G401 (cell line): ENCODE measurements at regions not wholly inside any gene's neighbourhood (a gene's known extent, or its start where the extent isn't known, plus 50 kb on each side); places are given as distances from the start of the nearest gene placed in this dataset.

ENCODE experiments used
- DNase-seq: peaks from one replicate; pipeline ENCODE4 v3.0.0-alpha.2; 2015; ENCODE audit warnings: low spot score
- in situ Hi-C: cut with HindIII; loops from 2 replicates; pipeline ENCODE4 v1.10.0; 2016; ENCODE audit warnings: low sequenced_read_pairs, mixed read lengths

DNA sequence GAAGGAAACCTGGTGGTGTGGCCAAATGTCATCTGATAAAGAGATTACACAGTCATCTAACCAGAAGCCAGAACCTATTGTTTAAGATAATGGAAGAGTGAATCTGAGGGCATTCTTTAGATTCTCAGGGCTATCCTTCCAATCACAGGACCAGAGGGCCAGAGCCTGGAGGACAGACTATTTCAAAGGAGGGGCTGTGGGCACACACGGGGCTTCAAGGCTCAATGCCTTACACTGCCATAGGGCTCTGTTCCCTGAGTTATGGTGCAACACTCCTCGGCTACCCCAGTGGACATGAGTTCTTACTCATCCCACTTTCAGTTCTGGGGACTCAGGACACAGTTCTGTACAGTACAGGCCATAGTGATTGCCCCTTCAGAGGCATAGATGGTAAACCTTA is 343.9 kb upstream of the ALCAM start:
- in situ Hi-C loops, result no loop called here
- no peak for DNase-seq

DNA sequence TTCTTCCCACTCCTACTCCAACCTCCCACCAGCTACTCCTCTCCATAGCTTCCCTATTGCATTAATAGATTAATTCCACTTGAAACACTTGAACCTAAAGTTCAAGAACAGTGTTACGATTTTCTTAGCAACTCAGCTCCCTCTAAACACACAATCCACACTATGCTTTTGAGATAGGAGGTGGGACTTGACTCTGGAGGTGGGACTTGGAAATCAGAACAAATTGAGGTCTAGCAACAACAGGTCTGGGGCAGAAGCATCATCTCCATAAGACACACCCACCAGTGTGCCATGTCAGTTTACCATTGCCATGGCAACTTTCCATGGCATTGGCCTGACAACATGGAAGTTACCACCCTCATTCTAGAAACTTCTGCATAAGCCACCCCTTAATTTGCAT is 336.5 kb upstream of the ALCAM start:
- in situ Hi-C loops, result no loop called here
- no peak for DNase-seq

DNA sequence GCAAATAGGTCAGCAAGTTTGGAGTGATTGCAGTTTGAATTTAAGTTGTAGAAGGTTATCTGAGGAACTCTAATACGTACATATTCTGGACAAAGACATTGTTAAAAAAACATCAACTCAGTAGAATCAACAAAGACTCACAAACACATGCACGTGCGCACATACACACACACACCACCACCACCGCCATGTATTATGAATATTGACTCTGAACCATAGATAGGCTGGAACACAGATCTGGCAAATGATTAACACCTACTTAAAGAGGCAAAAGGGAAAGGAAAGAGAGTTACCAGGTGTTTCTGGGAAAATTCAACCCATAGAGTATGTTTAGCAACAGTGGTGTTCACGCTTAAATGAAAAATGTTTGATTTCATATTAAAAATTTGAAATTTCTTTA is 334.2 kb upstream of the ALCAM start:
- in situ Hi-C loops, result no loop called here
- DNase-seq, result no peak

DNA sequence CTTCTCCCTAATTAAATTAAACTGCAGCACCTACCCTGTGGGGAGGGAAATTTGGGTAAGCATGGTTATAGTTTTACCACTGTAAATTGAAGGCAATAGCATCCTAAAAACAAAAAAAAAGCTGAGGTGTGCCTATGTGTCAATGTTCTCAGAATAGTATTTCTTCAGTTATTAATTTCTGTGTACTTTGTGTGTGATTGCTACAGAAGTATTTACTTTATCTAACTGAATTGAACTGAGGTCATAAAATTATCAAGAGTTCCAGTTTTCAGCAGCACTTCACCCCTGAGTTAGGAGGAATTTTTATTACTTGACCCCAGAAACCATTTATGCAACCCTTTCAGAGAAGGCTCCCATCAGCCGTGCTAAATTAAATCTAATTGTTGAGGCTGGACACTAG is 333.6 kb upstream of the ALCAM start:
- in situ Hi-C loops, result no loop called here
- no peak for DNase-seq

DNA sequence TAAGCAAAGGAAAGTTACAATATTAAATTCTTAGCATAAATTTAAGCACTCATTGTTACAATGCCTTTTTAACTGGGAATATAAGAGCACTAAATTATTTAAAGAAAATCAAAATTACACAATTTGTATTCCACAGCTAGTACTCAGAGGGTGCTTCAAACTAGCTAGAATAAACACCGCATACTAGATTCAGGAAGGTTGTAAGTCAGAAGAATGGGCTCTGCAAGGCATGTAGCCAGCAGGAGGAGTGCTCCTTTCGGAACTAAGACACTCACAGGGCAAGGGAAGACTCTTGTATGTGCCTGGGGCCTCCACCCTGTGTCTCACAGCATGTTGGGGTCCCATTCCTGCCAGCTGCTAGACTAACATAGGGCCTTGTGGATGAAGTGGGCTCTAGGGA is 327.7 kb upstream of the ALCAM start:
- no peak for DNase-seq
- in situ Hi-C loops, result no loop called here

DNA sequence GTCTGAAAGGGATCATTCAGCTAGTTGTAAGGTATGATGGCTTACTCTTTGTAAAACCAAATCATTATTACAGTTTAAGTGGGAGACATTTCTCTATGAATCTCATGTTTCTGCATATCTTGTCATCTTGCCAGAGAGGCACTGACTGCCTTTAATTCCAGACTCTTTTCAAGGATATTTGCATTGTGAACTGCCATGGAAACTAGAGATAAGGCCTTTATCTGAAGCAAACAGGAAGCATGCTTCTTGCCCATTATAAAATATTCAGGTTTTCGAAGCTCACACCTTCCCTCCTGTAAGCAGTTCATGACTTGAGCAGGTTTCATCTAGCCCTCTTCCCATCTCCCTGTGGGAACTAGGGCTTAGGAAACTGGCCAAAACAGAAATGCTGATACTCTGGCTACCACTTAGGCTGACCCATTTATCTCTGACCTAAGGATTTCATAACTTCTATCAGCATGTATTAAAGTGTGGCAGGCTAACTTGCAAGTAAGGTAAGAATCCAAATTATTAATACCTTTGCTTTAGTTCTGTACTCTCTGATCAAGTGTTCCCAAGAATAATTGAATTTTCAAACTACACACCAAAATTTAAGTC is 326.6 kb upstream of the ALCAM start:
- in situ Hi-C loops, result no loop called here
- no peak for DNase-seq

DNA sequence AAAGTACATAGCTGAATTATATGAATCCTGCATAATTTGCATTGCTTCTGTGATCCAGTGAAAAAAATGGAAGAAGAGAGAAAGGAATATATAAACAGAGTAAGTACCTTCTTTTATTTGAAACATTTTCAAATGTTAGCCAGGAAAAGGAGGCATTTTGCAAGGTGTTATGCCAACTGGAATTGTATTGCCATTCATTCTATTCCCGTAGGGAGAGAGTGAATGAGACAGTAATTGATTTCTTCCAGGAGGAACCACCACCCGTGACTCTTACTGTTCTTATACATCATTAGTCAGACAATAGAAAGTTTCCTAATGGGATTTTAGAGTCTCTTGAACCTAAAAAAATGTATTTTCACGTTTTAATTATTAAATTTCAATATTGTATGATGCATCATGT is 324.1 kb upstream of the ALCAM start:
- no peak for DNase-seq
- in situ Hi-C loops, result no loop called here

DNA sequence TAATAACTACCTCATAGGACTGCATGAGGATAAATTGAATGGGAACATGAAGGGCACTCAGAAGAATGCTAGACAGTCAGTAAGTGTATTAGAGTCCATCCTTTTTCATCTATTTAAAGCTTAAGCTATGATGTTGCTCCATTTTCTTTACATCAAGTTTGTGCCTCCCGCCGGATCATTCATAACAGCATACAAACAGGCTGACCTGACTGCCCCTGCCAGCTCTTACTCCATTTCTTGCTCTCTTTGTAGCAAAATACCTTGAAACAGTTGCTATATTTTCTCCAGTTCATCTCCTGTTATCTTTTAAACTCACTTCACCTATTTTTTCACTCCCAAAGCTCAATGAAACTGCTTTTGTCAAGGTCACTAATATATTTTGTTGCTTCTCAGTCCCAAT is 315.6 kb upstream of the ALCAM start:
- no peak for DNase-seq
- in situ Hi-C loops, result no loop called here

DNA sequence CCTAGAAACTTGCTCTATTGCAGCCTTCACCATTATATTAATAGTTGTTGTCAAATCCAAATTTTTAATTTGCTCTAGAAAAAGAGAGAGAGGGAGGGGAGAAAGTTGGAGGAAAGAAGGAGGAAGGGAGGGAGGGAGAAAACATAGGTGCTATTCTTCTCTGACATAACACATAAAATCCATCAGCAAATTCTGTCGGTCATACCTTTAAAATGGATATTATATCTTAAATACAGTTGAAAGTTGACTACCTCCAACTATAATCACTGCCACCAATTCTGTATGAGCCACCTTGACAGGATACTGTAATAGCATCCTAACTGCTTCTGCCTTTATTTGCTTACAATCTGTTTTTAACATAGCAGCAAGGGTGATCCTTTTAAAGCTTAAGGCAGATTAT is 314.7 kb upstream of the ALCAM start:
- in situ Hi-C loops, result no loop called here
- DNase-seq, result no peak

DNA sequence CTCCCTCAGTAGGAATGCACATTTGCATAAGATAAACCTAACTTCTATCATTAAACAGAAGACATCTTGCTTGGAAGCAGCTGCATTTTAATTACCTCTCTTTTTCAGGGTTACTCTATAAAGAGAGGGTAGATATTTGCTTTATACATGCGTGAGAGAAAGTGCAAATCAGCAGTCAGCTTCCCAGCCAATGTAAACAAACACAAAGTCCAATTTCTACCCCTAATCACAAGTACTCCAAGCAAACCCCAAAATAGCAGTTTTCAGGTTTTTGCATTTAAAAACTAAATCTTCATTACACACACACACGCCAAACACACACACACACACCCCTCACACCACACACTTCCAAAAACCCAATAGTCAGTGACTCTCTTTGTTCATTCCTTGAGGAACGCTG is 303.9 kb upstream of the ALCAM start:
- in situ Hi-C loops, result no loop called here
- no peak for DNase-seq

DNA sequence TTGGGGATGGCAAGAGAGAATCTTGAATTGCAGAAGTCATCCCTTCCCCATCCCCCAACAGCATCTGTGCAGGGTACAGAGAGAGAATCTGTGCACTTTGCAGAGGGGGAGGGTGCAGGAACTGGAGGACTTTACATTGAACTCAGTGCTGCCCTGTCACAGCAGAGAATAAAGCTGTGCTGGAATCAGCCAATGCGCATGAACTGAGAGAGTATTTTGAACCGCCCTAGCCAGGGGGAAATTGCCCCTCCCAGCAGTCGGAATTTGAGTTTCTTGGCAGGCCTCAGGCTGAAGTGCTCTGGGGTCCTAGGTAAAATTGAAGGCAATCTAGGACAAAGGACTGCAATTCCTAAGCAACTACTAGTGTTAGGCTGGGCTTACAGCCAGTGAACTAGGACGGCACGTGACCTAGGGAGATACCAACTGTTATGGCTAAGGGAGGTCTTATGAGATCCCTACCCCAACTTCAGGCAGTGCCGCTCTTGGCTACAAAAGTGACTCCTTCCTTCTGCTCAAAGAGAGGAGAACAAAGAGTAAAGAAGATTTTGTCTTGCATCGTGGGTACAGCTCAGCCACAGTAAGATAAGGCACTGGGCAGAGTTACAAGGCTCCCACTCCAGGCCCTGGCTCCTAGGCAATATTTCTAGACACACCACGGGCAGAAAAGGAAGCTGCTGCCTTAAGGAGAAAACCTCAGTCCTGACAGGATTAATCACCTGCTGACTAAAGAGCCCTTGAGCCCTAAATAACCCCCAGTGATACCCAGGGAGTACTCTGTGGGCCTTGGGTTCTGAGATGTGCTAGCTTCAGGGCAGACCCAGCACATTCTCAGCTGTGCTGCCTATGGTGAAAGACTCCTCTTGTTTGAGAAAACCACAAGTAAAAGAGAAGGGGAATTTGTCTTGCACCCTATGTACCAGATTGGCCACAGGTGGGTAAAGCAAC is 300.5 kb upstream of the ALCAM start:
- no peak for DNase-seq
- in situ Hi-C loops, result no loop called here

DNA sequence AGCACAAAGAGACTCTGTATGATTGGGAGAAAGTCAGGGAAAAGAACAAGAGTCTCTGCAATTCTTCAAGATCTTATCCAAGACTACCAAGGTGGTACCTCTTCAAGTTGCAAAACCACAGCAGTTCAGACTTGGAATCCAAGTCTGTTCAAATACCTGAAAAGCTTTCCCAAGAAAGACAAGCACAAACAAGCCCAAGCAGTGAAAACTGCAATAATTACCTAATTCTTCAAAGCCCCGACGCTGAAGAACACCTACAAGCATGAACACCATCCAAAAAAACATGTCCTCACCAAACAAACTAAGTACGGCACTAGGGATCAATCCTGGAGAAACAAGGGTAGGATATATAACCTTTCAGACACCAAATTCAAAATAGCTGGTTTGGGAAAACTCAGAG is 299.3 kb upstream of the ALCAM start:
- in situ Hi-C loops, result no loop called here
- no peak for DNase-seq

DNA sequence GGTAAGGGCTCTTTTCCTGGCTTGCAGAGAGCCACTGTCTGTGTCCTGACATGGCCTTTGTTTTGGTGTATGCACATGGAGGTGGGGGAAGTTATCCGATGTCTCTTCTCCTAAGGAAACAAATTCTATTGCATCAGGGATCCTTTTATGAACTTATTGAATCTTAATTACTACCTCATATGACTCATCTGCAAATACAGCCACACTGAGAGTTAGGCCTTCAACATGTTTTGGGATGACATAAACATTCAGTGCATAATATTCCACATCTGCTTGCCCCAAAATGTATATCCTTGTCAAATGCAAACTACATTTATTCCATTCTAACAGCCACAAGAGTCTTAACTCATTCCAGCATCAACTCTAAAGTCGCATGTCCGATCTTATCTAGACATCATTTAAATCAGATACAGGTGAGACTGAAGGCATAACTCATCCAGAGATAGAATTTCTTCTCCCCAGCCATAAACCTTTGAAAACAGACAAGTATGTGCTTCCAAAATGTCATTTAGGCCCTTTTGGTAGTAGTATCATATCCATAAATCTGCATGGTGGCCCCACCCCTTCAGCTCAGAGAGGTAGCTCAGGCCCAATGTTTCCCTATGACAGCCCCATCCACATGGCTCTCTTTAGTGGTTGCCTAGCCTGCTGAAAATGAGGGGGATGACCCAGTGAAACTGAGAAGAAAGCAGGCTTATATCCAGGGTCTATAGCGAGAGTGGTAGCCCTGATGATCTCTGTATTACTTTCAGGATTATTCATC is 289.5 kb upstream of the ALCAM start:
- in situ Hi-C loops, result no loop called here
- DNase-seq, result no peak

DNA sequence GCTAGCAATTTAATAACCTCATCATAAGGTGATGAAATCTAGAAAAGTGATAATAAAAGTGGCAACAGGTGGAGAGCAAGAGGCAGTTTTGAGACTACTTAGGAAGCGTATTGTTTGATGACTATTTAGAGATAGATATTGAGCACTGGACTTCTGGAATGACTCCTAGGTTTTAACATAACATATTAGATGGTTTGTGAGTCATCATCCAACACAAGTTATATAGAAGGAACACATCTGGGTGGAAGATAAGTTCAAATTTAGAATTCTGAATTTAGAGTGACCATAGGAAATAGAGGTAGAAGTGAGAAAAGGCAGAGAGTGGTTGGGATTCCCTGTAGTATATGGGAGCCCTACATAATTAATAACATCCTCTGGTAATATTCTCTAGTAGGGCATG is 282.8 kb upstream of the ALCAM start:
- no peak for DNase-seq
- in situ Hi-C loops, result no loop called here

DNA sequence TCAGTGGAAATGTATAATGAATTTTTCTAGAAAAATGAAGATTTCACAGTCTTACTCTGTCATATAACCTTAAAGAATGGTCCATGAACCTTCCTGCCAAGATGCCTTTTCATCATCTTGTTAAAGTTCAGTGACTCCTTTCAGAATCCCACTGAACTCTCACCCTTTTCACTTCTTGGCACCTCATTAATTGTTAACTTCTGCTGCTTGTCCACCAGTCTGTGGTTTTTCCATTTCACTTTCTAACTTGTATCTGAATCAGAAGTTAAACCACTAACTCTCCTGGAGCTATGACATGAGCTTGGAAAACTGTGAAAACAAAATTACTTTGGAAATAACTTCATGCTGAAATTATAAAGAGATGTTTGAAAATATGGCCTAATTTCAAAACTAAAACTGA is 281.2 kb upstream of the ALCAM start:
- in situ Hi-C loops, result no loop called here
- DNase-seq, result no peak

DNA sequence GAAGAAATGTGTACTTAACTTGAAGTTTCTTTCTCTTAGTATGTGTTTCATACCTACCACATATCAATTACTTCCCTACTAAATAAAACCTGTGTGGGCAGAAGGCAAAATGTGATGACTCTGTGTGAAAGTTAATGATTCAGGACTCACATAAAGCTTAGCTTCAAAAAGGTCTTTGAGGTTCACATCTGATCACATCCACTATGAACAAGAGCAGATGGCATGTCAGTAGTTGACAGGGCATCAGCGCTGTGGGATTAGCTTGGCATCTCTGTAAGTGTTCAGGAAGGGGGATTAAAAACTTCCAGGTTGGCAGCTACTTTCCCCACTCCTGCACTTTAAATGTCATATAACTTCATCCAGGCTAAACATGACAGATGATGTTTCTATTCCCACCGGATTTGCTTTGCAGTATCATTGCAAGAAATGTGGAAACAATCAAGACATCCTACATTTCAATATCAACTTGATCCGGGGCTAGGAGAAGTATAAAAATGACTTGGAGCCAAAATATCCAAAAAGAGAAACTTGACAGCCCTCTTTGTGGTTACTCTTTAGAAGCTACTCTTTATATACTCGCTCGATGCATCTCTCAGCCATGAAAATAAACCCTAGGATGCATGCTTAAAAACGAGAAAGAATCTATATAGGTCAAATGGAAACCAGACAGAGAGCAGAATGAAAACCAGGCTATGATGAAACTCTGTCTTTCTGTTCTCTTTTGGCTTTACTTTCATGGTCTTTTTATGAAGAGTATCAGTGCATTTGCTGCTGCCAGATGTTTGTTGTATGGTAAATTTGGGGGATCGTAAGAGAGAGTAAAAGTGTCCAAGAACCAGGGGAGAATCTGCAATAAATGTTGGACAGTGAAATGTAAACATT is 273.1 kb upstream of the ALCAM start:
- in situ Hi-C loops, result no loop called here
- DNase-seq, result no peak

DNA sequence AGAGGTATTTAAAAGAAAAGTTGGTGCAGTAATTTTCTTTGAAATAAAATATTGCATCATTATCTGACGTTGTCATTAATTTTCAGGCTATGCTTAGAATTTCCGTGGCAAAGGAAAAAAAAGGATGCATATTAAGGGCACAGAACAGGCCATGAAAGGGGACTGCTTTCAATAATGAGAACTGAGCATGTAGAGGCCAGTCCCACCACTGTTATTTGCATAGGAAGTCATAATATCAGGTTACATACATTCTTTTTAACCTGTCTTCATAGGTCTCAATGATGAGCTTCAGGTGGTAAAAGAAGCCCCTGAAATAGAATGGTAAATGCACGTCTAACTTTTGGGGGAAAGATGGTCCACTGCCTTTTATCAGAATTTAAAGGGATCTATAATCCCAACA is 272.1 kb upstream of the ALCAM start:
- in situ Hi-C loops, result no loop called here
- DNase-seq, result no peak

DNA sequence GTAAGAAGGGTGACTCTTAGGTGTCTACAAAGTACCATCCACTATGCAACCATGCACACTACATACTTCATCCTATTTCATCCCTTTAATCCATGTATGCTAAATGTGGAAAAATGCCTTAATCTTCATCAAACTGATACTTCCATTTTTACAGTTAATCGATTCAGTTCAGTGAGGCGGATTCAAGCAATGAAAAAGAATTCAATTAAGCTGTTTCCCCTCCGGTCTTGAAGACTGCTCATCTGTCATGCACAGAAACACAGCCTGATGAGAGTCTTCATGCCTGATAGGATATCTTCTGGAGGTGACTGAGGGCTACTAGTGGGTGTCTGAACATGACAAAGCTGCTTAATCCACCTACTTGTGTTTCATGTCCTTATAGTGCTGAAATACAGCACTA is 270.6 kb upstream of the ALCAM start:
- in situ Hi-C loops, result no loop called here

DNA sequence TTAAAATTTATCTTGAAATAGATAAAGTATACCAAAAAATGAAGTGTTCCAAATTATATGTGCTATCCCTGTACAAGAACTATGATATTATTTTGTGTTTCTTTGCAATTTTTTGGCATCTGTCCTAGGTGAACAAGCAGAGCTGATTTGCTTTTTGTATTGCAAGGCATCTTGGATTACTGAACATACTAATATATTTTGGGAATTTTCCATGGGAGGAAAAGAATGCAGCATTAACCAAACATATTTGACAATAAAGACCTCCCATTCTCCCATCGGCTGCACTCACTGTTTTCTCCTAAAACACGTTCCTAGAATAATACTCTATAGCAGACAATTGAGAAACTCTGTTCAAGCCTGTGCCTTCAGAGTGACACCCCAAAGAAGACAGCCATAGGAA is 265.1 kb upstream of the ALCAM start:
- no peak for DNase-seq
- in situ Hi-C loops, result no loop called here

More for the DNA sequence above, 270.6 kb upstream of the ALCAM start:
- no peak for DNase-seq
